GM19023 (cell line): ENCODE measurements at regions not wholly inside any gene's neighbourhood (a gene's known extent, or its start where the extent isn't known, plus 50 kb on each side); places are given as distances from the start of the nearest gene placed in this dataset.

ENCODE experiments used
- ATAC-seq: cut with Tn5 transposase; IDR thresholded peaks from one replicate; pipeline ENCODE4 v1.9.1; 2021; ENCODE audit warnings: mild to moderate bottlenecking, moderate library complexity; ENCODE audit not compliant: unreplicated experiment

DNA sequence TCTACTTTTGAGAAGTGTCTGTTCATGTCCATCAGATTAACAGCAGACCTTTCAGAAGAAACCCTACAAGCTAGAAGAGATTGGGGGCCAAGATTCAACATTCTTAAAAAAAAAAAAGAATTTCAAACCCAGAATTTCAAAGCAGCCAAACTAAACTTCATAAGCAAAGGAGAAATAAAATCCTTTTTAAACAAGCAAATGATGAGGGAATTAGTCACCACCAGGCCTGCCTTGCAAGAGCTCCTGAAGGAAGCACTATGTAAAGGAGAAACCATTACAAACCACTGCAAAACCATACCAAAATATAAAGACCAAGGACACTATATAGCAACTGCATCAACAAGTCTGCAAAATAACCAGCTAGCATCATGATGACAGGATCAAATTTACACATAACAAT is 124.6 kb upstream of the PDE4D start:
- ATAC-seq, result no peak

GRCh38 chr5:60014331-60014730 is 120.8 kb upstream of the PDE4D start:
- ATAC-seq, result no peak

- no peak for ATAC-seq
These were observed 117.3 kb upstream of the PDE4D start for GRCh38 chr5:60010853-60011252.

DNA sequence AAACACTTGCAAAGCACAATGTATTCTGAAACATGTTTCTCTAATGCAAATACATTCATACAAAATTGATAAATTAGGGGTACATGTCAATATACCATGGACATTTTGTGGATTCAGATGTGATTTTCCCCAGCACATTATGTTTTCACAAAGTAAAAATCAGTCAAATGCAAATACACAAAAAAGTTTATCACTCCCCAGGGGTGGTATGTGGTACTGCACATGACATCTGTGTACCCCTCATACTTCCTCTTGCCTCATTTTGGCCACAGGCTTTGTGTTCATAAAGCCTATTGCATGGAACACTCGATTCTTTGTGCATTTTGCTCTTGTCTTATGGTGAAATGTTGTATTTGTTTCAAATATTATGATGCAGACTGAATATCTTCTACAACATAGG is 116.8 kb upstream of the PDE4D start:
- no peak for ATAC-seq

GRCh38 chr5:60007729-60008128 is 114.2 kb upstream of the PDE4D start:
- no peak for ATAC-seq

DNA sequence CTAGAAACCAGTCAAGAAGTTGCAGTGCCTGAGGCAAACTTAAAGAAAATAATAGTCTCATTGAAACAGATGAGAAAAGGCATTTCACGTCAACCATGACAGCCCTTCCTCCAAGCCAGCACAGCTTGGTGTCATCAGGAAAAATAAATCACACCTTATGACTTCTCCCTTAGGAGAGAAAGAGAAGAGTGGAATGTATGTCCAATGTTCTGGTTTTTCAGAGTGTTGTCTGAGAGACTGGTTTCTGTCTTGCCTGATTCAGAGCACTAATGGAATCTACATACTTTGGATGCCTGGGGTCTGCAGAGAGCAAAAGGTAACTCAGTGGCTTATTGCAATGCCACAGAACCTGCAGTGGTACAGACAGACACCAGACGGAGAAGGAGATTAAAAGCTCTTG is 105.5 kb upstream of the PDE4D start:
- no peak for ATAC-seq

DNA sequence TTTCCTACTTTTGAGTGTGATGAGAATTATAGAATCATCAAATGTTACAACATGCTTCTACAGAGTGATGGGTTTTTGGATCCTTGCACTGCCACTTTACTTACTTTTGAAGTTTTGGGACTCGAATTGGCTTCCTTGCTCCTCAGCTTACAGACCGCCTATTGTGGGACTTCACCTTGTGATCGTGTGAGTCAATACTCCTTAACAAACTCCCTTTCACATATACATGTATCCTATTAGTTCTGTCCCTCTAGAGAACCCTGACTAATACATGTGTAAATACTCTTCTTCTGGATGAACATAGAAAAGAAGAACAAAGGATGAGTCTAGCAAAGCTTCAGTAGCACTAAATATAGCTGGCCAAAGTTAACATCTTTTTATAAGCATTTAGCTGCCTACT is 98.7 kb upstream of the PDE4D start:
- no peak for ATAC-seq

GRCh38 chr5:59988396-59988795 is 94.9 kb upstream of the PDE4D start:
- ATAC-seq, result no peak

DNA sequence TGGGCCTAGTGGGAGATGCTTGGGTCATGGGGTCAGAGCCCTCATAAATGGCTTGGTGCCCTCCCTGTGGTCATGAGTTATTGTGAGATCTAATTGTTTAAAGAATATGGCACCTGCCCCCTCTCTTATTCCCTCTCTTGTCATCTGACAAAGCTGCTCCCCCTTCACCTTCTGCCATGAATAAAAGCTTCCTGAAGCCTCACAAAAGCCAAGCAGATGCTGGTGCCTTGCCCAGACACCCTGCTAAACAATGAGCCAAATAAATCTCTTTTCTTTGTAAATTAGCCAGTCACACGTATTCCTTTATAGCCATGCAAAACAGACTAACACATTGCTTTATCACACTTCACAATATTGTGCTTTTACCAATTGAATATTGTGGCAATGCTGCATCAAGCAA is 82.8 kb upstream of the PDE4D start:
- ATAC-seq, result no peak

DNA sequence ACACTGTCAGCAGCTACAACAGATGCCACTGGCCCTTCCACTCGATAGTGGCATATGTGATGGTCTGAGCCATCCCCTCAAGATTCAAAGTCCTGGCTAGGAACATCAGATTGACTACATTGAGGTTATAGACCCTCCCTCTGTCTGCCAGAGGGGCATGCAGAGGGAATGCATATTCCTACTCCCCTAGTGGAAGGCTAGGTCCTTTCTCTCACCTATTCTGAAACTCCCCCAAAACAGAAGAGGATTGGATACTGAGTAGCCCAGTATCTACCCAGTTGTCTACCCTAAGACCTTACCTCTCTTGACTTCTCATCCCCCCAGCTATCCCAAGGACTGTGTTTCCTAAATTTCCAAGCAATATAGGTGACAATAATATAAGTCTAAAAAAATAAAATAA is 78.5 kb upstream of the PDE4D start:
- ATAC-seq, result no peak

DNA sequence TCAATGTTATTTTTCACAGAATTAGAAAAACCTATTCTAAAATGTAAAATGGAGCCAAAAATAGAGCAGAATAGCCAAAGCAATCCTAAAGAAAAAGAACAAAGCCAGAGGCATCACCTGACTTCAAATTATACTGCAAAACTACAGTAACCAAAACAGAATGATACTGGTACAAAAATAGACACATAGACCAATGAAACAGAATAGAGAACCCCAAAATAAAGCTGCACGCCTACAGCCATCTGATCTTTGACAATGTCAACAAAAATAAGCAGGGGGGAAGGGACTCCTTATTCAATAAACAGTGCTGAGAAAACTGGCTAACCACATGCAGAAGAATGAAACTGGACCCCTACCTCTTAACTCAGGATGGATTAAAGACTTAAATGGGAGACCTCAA is 65.8 kb upstream of the PDE4D start:
- no peak for ATAC-seq

- ATAC-seq, result no peak
These were observed 62.7 kb upstream of the PDE4D start for GRCh38 chr5:59956130-59956783.

DNA sequence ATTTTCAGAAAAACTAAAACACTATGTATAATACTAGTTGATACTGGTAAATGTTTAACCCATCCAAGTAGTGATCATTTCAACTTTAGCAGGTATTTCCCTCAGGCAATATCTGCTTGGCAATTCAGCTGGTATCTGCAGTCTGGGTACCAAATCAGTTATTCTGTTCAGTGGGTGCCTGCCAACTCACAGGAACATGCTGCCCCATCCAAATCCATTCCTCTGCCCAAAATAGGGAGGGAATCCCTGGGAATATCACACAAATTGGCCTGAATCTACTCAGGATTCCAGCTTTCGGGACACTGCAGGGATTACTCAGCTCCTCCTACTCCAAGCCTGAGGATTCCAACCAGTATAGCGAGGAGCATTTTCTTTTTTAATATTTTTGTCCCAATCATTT is 61.7 kb upstream of the PDE4D start:
- ATAC-seq, result no peak

DNA sequence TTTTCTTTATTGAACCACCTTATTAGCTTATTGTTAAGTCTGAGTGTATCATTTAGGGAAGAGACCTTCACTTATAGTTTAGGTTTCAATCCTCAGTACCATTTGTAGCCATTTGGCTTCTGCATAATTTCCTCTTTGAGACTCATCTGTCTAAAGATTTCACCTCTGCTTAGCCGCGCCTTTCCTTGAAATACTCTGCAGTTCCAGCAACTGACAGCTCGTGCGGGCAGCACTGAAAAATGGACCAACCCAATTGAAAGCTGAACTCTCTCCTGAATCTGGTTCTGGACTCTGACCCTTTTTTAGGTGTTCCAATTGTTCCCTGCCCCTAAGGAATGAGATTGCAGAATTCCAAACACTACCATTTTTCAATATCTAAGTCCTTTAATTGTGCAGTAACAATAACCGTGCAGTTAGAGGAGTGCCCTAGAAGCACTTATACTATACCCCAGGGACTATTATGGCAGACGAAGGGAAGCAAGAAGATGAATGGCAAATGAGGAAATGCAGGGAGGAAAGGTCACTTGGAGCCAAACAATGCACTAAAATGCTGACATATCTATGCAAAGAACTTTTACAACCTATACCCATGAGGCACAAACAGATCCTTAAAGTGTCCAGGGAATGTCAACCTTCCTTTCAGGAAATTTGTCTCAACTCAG is 50.1 kb upstream of the PDE4D start:
- no peak for ATAC-seq
